ENCODE measurements at regions not wholly inside any gene's neighbourhood (a gene's known extent, or its start where the extent isn't known, plus 50 kb on each side); places are given as distances from the start of the nearest gene placed in this dataset.

DNA sequence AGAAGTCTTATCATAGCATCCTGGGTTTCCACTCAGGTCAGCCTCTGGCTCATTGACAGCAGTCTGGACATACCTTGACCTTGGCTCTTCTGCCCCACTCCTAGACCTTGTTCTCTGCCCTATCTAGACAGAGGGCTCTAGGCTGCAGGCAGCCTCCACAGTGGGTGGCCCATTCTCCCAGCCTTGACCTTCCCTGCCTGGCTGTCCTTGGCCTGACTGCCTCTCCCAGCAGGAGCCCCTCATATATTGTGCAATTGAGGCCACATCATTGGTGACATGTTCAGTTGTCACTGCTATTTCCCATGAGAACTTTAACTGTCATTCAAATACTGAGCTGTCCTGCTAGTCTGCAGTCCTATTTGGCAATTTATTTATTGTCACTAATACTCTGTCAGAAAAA is 503.4 kb downstream of the PLXNA4 start:
- Mint-ChIP-seq H3K4me1 (peaks cover 40% of the 10 kb centered on the region), H3K36me3 (ENCODE audit: low read depth) (no peaks in the 10 kb centered on the region), H3K27ac (no peak overlapping the region), H3K27me3 (ENCODE audit: low read depth) (peaks cover 28% of the 10 kb centered on the region), H3K9me3 (no peaks in the 10 kb centered on the region), H3K4me3 (no peak overlapping the region)
- TF ChIP-seq, protein P1, sequence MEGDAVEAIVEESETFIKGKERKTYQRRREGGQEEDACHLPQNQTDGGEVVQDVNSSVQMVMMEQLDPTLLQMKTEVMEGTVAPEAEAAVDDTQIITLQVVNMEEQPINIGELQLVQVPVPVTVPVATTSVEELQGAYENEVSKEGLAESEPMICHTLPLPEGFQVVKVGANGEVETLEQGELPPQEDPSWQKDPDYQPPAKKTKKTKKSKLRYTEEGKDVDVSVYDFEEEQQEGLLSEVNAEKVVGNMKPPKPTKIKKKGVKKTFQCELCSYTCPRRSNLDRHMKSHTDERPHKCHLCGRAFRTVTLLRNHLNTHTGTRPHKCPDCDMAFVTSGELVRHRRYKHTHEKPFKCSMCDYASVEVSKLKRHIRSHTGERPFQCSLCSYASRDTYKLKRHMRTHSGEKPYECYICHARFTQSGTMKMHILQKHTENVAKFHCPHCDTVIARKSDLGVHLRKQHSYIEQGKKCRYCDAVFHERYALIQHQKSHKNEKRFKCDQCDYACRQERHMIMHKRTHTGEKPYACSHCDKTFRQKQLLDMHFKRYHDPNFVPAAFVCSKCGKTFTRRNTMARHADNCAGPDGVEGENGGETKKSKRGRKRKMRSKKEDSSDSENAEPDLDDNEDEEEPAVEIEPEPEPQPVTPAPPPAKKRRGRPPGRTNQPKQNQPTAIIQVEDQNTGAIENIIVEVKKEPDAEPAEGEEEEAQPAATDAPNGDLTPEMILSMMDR (IDR thresholded peaks at IDR 0.05; ENCODE audit: unreplicated experiment in 3 of 3) = no peak

DNA sequence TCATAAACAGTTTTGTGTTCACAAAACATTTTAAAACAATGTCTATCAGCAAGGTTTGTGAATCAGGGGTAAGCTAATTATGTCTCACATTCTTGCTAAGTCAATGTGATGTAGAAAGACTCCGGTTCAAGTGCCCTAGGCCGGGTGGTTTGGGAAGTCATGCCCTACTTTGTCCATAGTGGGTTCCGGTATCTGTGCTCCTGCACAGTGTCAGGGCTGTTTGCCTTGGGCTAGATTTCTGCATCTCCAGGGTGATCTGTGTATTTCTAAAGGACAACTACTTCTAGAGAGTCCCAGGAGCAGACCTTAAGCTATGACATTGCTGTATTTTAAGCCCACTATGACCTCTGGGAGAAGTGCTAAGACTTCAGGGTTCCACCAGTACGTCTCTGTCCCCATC is 504.1 kb downstream of the PLXNA4 start:
- no peaks in the 10 kb centered on the region for H3K36me3 Mint-ChIP-seq (ENCODE audit: low read depth)
- peaks cover 26% of the 10 kb centered on the region for H3K27me3 Mint-ChIP-seq (ENCODE audit: low read depth)

DNA sequence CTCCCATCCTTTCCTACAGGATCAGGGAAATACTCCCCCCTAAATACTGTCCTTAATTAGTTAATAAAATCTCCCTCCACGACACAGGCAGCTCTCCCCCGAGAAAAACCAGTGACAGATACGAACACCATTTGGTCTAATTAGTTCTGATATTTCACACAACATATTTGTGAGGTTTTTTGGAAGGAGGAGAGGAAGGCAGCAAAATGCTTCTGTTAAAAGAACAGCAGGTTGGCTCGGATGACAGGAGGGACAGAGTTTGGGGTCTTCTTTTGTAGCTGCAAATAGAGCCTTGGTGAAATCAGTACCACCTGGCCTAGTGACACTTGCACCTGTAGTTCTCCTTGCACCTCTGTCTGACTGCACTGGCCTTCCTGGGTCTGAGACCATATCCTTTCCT is 507.0 kb downstream of the PLXNA4 start:
- H3K9me3 Mint-ChIP-seq = no peaks in the 10 kb centered on the region
- TF ChIP-seq, protein P1 (IDR thresholded peaks at IDR 0.05; ENCODE audit: unreplicated experiment in 3 of 3) = no peak
- no peak overlapping the region for H3K4me3 Mint-ChIP-seq
- H3K4me1 Mint-ChIP-seq = peaks cover 43% of the 10 kb centered on the region
- peaks cover 14% of the 10 kb centered on the region for H3K27me3 Mint-ChIP-seq (ENCODE audit: low read depth)
- no peaks in the 10 kb centered on the region for H3K36me3 Mint-ChIP-seq (ENCODE audit: low read depth)
- H3K27ac Mint-ChIP-seq = peak overlapping the region in 1 of 3 experiments; percentile 50

More for the DNA sequence above, 504.1 kb downstream of the PLXNA4 start:
- Mint-ChIP-seq H3K4me1 (peaks cover 35% of the 10 kb centered on the region), H3K27ac (no peak overlapping the region), H3K9me3 (no peaks in the 10 kb centered on the region), H3K4me3 (no peak overlapping the region)
- TF ChIP-seq, protein P1 (IDR thresholded peaks at IDR 0.05; ENCODE audit: unreplicated experiment in 3 of 3) = no peak

DNA sequence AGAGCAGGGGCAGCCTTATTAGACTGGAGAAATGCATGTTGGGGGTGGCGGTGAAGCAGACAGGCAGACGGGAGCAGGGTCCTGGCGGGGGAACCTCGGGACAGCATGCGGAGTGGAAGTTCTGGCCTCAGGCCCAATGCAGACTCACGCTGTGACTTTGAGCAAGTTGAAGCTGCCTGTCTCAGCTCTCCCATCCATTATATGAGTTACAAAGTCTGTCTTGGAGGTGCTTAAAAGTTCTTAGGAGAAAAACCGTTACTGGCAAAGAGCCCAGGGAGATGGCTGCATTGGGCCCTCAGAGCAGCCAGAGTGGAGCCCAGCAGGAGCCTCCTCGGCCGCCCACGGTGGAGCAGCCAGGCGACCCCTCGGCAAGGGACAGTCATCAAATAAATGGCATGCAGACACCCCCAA is 509.5 kb downstream of the PLXNA4 start:
- Mint-ChIP-seq H3K4me3 (peak overlapping the region in 2 of 3 experiments; percentile 11 to 22), H3K4me1 (peaks cover 59% of the 10 kb centered on the region)
- TF ChIP-seq, protein P1 (IDR thresholded peaks at IDR 0.05; ENCODE audit: unreplicated experiment in 3 of 3) = no peak

DNA sequence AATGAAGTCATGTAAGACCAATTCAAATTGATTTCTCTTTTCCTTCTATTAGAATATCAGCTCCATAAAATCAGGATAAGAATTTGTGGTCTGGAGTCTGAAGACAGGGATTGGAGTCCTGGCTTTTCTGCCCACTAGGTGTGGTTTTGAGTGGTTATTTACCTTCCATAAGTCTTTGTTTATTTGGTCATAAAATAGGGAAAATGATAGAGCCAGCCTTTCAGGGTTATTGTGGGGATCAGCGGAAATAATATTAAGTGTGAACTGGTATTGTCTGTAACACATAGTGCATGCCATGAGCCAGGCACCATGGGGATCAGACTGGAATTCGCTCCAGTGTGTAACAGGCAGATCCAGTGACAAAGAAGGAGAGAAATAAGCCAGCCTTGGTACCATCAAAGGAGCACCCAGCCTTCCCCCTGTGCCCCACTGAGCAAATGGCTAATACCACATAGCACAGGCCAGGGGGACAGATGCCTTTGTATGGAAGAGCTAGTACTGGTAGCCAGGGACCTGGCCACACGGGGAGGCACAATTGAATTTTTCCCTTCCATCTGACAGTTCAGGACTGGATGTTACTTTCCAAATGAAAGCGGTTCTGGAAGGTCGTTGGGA is 509.7 kb upstream of the PODXL start:
- H3K9me3 Mint-ChIP-seq = no peaks in the 10 kb centered on the region
- H3K27ac Mint-ChIP-seq = peak overlapping the region; percentile 84 to 90 (median 89)
- no peaks in the 10 kb centered on the region for H3K36me3 Mint-ChIP-seq (ENCODE audit: low read depth)
- peak overlapping the region in 1 of 3 experiments; percentile 1 for H3K4me3 Mint-ChIP-seq
- H3K4me1 Mint-ChIP-seq = peaks cover 59% of the 10 kb centered on the region
- TF ChIP-seq, protein P1 (IDR thresholded peaks at IDR 0.05; ENCODE audit: unreplicated experiment in 3 of 3) = no peak
- peaks cover 10% of the 10 kb centered on the region for H3K27me3 Mint-ChIP-seq (ENCODE audit: low read depth)

More for the DNA sequence above, 509.5 kb downstream of the PLXNA4 start:
- no peaks in the 10 kb centered on the region for H3K36me3 Mint-ChIP-seq (ENCODE audit: low read depth)
- H3K27me3 Mint-ChIP-seq (ENCODE audit: low read depth) = peaks cover 10% of the 10 kb centered on the region
- H3K27ac Mint-ChIP-seq = peak overlapping the region; percentile 84 to 90 (median 89)
- H3K9me3 Mint-ChIP-seq = no peaks in the 10 kb centered on the region

Measured in nephron (organoid).